GM23248 (cell line): ENCODE measurements at regions not wholly inside any gene's neighbourhood (a gene's known extent, or its start where the extent isn't known, plus 50 kb on each side); places are given as distances from the start of the nearest gene placed in this dataset.

Source experiments
- EZH2 ChIP-seq: fragments of 200-600 bp; sonication (generic); IDR thresholded peaks from 2 replicates; pipeline ENCODE4 v1.6.1; 2018; ENCODE audit warnings: antibody characterized with exemption, mild to moderate bottlenecking; ENCODE audit not compliant: insufficient read depth, poor library complexity, severe bottlenecking
- EZH2phosphoT487 ChIP-seq: fragments of 200-600 bp; sonication (generic); IDR thresholded peaks from 2 replicates; pipeline ENCODE4 v1.6.1; 2018; ENCODE audit warnings: antibody characterized with exemption, moderate library complexity, mild to moderate bottlenecking, low read depth; ENCODE audit not compliant: insufficient read depth

DNA sequence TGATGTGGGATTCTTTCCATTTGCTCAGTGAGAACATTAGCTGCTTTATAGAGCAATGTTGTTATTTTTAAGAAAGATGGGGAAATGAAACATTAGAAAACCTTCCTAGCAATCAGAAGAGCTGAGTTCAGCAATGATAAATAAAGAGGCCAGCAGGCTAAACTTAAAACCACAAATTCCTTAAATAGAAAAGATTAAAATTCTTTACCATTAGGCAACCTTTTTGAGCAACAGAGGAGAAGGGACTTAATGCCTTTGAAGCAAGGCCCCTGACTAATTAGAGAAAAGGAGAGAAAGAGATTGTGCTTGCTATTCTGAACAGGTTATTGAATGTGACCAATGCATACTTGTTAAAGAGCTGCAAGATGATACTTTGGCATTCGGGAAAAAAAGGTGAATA, 160.8 kb upstream of the LMO3 start:
- TF ChIP-seq EZH2phosphoT487: no peak
- TF ChIP-seq EZH2: no peak
